GDM1 (cell line): ENCODE measurements at regions not wholly inside any gene's neighbourhood (a gene's known extent, or its start where the extent isn't known, plus 50 kb on each side); places are given as distances from the start of the nearest gene placed in this dataset.

Source experiments
- DNase-seq: peaks from one replicate; lab custom pipeline; 2025; lab: John Stamatoyannopoulos, UW

GRCh38 chr4:14636563-14636962, 365.7 kb upstream of the CPEB2 start:
- no peak for DNase-seq

- DNase-seq: no peak
Observed at GRCh38 chr4:14640476-14640875, 361.8 kb upstream of the CPEB2 start.

- no peak for DNase-seq
Observed at GRCh38 chr4:14641871-14642270, 360.4 kb upstream of the CPEB2 start.

GRCh38 chr4:14644580-14645282, 357.6 kb upstream of the CPEB2 start:
- no peak for DNase-seq

DNA sequence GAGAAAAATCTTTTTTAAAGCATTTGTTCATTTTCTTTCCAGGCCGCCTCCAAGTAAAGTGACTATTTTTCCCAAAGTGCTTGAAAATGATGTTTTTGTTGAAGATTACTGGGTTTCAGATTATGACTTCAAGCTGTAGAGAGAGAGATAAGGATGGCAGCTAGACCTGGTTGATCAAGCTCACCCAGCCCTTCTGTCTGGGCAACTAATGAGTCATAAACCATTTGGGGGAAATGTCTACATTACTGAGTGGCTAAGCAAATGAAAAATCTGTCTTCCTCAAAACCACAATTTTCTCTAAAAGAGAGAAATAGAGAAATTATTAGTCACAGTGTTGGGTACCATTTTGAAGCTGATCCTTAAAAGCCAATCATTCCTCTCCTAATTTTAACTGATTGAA, 355.4 kb upstream of the CPEB2 start:
- DNase-seq: no peak

DNA sequence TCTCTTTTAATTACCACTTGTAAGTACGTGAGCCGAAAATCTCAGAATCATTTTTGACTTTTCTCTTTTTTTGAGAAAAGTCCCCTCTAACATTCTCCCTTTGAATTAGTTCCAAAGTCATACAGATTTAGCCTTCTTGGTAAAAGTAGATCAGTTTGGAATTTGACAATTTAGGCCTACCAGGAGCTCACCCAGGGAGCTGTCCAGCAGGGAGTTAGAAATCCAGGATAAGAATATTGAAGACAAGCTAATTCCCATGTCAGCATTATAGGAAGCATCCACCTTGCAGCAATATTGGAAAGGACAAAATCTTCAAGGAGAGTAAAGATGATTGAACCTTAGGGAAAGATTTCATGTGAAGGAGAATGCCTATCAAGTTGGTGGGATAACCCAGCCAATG, 352.2 kb upstream of the CPEB2 start:
- no peak for DNase-seq

DNA sequence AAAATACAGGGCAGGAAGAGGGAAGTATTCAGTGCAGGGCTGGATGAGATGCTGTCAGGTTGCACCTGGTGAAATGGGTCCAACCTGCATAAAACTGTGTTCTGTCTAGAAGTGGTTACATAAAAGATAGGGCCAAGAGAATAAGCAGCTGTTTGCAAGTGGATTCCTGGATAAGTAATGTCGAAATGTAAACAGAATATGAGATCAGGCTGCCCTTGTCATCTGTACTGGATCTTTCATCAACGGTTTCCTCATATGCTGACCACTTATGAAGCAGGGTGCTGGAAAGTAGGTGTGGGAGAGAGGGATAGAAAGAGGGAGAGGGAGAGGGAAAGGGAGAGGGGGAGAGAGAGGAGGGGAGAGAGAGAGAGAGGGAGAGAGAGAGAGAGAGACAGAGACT, 349.8 kb upstream of the CPEB2 start:
- no peak for DNase-seq

- no peak for DNase-seq
Observed at GRCh38 chr4:14653338-14653737, 348.9 kb upstream of the CPEB2 start.

- no peak for DNase-seq
Observed at GRCh38 chr4:14659286-14659685, 343.0 kb upstream of the CPEB2 start.

DNA sequence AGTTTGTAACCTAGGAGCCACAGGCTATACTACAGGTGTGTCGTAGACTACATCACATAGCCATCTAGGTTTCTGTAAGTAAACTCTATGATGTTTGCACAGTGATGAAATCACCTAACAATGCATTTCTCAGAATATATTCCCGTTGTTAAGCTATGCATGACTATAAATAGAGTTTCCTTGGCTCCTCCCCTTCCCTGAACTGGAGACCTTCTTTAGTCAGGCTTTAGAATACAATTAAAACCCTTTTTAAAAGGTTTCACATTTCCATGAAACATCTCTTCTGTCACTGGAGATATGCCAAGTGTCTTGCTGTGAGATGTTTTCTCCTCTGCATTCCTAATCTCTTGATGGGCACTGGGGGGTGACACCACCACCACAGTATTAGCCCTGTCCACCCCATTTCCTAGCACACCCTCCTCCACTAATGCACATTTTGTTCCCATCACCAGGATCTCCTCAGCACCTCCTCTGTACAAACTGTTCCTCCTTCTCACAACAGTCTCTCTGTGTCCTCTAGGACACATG, 334.6 kb upstream of the CPEB2 start:
- no peak for DNase-seq

DNA sequence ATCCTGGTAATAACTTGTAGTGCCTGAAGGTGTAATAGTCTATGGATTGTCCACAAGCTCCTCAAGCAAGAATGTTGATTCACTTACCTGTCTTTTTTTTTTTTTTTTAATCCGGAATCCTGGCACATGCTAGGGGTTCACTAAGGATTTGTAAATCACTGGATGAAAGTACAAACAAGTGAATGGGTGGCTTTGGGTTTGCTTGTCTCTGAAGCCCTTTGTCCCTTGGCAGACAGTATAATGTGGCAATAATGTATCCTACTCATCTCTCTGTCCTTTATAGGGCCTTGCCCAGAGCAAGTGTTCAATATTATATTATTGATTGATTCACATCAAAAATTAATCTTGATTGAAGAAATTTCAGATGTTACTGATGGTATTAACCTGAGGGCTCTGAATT, 334.0 kb upstream of the CPEB2 start:
- DNase-seq: no peak

DNA sequence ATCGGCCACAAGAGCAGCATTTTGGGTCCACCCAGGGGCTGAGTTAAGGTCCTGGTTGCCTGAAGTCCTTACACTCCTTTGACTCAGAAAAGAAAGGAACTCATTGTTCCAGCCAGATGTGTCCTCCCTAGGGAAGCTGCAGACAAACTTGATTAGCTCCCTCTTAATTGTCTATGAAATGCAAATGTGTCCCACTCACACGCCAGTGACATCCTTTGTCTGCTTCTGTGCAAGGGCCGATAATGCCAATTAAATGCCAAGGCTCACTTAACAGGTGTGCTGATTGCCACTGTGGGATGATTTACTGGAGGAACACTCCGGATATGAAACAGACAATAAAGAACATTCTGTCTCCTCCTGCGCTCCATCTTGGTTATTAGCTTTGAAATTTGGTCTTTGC, 332.9 kb upstream of the CPEB2 start:
- DNase-seq: no peak

- DNase-seq: no peak
Observed at GRCh38 chr4:14671146-14671545, 331.1 kb upstream of the CPEB2 start.

DNA sequence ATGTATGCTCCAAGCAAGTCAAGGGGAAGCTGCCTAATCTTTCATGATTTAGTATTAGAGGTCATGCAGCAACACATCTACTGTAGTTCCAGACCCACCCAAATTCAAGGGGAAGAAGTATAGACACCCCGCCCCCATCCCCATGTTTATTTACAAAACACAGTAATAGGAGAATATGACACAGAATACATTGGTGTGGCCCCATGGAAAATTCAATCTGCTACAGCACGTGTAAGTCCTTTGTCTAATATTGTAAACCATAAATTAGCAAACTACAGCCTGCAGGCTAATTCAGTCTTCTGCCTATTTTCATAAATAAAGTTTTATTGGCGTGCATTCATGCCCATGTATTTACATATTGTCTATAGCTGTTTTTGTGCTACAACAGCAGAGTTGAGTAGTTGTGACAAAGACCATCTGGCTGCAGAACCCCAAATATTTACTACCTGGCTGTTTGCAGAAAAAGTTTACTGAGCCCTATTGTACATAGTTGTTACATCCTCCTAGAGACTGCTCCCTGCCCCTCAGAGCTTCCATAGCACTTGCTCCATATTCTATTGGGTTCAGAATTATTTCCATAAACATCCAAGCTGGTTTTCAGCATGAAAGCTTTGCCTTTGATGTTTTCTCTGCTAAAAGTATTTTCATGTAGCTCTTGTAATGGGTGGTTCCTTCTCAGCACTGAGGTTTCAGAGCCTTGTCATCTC, 326.8 kb upstream of the CPEB2 start:
- no peak for DNase-seq

DNA sequence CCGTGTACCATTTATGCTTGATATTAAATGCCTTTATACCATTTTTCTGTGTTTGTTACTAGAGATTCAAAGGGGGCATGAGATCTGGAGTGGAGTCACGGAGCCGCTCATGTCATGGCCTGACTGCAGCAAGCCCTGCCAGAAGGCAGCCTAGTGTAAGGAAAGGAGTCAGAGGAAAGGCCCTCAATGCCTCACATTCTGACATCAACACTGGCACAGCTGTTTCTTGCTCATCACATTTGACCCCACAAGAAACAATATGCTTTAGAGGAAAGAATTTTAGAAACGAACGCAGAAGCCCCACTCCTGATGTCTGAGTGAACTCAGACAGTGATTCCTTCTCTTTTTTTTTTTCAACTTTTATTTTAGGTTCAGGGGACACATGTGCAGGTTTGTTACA, 322.4 kb upstream of the CPEB2 start:
- DNase-seq: no peak

- DNase-seq: no peak
Observed at GRCh38 chr4:14681330-14681729, 321.0 kb upstream of the CPEB2 start.

DNA sequence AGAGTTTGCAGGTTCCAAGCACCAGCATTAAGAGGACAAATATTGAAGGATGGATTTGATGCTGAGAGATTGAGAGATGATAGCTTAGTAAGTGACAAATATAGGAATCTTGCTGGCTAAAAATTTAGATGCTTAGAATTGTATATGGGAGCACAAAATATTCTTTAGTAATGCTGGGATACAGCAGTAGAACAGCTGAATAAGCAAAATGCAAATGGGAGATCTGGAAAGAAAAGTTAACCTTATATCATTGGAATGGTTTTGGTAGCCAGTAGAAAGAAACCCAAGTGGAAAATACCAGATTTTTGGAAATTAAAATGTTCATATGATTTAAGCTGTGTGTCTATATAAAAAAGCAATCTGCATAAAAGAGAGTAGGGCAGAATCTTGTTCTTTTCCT, 308.6 kb upstream of the CPEB2 start:
- no peak for DNase-seq

- no peak for DNase-seq
Observed at GRCh38 chr4:14695095-14695845, 307.0 kb upstream of the CPEB2 start.

- DNase-seq: no peak
Observed at GRCh38 chr4:14700083-14700482, 302.2 kb upstream of the CPEB2 start.

DNA sequence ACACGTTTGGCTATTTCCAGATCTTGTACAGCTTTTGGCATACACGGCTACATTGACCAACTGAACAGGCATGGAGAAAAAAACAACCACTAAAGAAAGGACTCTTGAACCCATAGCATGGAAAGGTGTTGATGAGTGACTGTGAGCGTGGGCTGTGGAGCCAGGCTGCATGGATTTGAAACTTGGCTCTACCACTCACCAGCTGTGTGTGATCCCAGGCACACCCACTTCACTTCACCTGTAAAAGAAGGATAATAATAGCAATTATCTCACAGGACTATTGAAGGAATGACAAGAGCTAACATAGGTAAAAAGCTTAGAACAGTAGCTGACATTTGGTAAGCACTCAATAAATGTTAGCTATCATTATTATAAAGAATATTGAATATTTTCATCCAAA, 301.7 kb upstream of the CPEB2 start:
- DNase-seq: no peak

GRCh38 chr4:14701389-14701788, 300.9 kb upstream of the CPEB2 start:
- no peak for DNase-seq

- DNase-seq: no peak
Observed at GRCh38 chr4:14701896-14702295, 300.4 kb upstream of the CPEB2 start.

- DNase-seq: no peak
Observed at GRCh38 chr4:14708574-14708973, 293.7 kb upstream of the CPEB2 start.
